ENCODE measurements at regions not wholly inside any gene's neighbourhood (a gene's known extent, or its start where the extent isn't known, plus 50 kb on each side); places are given as distances from the start of the nearest gene placed in this dataset.

GRCh38 chr11:79939111-79939510 lies 498.3 kb upstream of the TENM4 start (continued):
- TF ChIP-seq, protein P1, sequence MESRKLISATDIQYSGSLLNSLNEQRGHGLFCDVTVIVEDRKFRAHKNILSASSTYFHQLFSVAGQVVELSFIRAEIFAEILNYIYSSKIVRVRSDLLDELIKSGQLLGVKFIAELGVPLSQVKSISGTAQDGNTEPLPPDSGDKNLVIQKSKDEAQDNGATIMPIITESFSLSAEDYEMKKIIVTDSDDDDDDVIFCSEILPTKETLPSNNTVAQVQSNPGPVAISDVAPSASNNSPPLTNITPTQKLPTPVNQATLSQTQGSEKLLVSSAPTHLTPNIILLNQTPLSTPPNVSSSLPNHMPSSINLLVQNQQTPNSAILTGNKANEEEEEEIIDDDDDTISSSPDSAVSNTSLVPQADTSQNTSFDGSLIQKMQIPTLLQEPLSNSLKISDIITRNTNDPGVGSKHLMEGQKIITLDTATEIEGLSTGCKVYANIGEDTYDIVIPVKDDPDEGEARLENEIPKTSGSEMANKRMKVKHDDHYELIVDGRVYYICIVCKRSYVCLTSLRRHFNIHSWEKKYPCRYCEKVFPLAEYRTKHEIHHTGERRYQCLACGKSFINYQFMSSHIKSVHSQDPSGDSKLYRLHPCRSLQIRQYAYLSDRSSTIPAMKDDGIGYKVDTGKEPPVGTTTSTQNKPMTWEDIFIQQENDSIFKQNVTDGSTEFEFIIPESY (IDR thresholded peaks at IDR 0.05) = no peak
- TF ChIP-seq ZNF384 (IDR thresholded peaks at IDR 0.05; ENCODE audit: borderline replicate concordance, low read depth, low read length) = no peak
- TF ChIP-seq GABPA (IDR thresholded peaks at IDR 0.05; ENCODE audit: low read depth) = no peak
- TF ChIP-seq TCF7 (IDR thresholded peaks at IDR 0.05; ENCODE audit: borderline replicate concordance) = no peak
- TF ChIP-seq MTA3 (IDR thresholded peaks at IDR 0.05; ENCODE audit: borderline replicate concordance, low read length) = no peak
- no peak for TF ChIP-seq SREBF2 (IDR thresholded peaks at IDR 0.05; ENCODE audit: low read length)
- no peak for TF ChIP-seq SUPT20H (IDR thresholded peaks at IDR 0.05; ENCODE audit: borderline replicate concordance, control insufficient read depth, low read depth, low read length)
- TF ChIP-seq, protein P2, sequence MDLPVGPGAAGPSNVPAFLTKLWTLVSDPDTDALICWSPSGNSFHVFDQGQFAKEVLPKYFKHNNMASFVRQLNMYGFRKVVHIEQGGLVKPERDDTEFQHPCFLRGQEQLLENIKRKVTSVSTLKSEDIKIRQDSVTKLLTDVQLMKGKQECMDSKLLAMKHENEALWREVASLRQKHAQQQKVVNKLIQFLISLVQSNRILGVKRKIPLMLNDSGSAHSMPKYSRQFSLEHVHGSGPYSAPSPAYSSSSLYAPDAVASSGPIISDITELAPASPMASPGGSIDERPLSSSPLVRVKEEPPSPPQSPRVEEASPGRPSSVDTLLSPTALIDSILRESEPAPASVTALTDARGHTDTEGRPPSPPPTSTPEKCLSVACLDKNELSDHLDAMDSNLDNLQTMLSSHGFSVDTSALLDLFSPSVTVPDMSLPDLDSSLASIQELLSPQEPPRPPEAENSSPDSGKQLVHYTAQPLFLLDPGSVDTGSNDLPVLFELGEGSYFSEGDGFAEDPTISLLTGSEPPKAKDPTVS (IDR thresholded peaks at IDR 0.05; ENCODE audit: low read depth, low read length) = no peak
- TF ChIP-seq ASH2L (IDR thresholded peaks at IDR 0.05; ENCODE audit: borderline replicate concordance, low read depth) = no peak
- TF ChIP-seq NFIC (IDR thresholded peaks at IDR 0.05; ENCODE audit: low read depth, low read length) = no peak

DNA sequence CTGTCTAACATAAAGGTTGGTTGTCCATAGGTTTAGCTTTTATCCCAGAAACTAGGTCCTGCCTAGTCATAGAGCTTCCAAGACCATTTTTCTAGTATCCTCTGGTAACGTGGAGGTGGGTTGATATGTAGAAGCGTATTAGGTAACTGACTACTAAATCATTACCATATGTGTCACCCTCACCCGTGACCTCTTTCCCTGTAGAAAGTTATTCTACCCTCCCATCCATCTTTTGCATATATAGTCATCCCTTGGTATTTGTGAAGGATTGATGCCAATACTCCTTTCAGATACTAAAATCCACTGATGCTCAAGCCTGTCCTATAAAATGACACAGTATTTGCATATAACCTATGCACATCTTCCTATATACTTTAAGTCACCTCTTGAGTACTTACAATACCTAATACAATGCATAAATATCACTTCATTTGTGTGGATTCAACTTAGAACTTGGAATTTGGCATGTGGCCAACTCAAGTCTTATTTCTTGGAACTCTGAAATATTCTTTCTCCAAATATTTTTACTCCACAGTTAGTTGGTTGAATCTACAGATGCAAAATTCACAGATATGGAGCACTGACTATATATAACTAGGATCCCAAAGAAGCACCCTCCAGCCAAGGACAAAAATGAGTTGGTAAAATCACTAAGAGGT lies 497.0 kb upstream of the TENM4 start:
- TF ChIP-seq BMI1 (IDR thresholded peaks at IDR 0.05; ENCODE audit: borderline replicate concordance) = no peak
- ChIA-PET POLR2A (no interaction called here), CTCF (no interaction called here), SMC1A (ENCODE audit: uncharacterized antibody, unreplicated experiment) (no interaction called here), RAD21 (ENCODE audit: unreplicated experiment) (no interaction called here)
- in situ Hi-C loops (cut with MboI) = no loop called here
- FAIRE-seq = no peak
- Histone ChIP-seq H3K4me2 (ENCODE audit: control insufficient read depth, insufficient read depth) (no peak overlapping the region), H3K79me2 (ENCODE audit: control insufficient read depth, insufficient read depth, low read length) (no peaks in the 10 kb centered on the region), H2AFZ (ENCODE audit: control insufficient read depth, low read depth, low read length) (no peak overlapping the region), H3K4me1 (ENCODE audit: control insufficient read depth, insufficient read depth, low read length) (no peaks in the 10 kb centered on the region), H3K36me3 (ENCODE audit: control insufficient read depth in 2 of 2, insufficient read depth in 2 of 2, low read length in 1 of 2) (no peaks in the 10 kb centered on the region), H3K27me3 (replicated peaks in 1 of 2; ENCODE audit: control insufficient read depth in 2 of 2, insufficient read depth in 2 of 2, low read length in 1 of 2) (no peaks in the 10 kb centered on the region), H4K20me1 (ENCODE audit: control insufficient read depth, insufficient read depth) (no peaks in the 10 kb centered on the region), H3K27ac (ENCODE audit: control insufficient read depth, insufficient read depth) (no peak overlapping the region), H3K4me3 (no peak overlapping the region), H3K9ac (ENCODE audit: control insufficient read depth, insufficient read depth, low read length) (no peak overlapping the region), H3K9me3 (replicated peaks; ENCODE audit: control insufficient read depth, insufficient read depth, low read length) (no peaks in the 10 kb centered on the region)
- DNase-seq (ENCODE audit: low read depth, low spot score) = no peak
- intact Hi-C loops (cut with micrococcal nuclease; ENCODE audit: unreplicated experiment) = no loop called here
- no peak for ATAC-seq
- 2% methylated on average over 3 of the region's 3 CpGs for WGBS (ENCODE audit: insufficient coverage, insufficient replicate concordance, low lambda C conversion rate, missing lambda C conversion rate)
- BruUV-seq (replicated peaks) = no TSS peak
